OCI-LY1 (cell line): ENCODE measurements at regions not wholly inside any gene's neighbourhood (a gene's known extent, or its start where the extent isn't known, plus 50 kb on each side); places are given as distances from the start of the nearest gene placed in this dataset.

Source experiments
- H2AFZ ChIP-seq: fragments of 200-600 bp; sonication (generic), shearing (Covaris generic); 2 replicates; pipeline ENCODE4 v1.6.0; 2014; ENCODE audit warnings: antibody characterized with exemption, mild to moderate bottlenecking, low read length
- H3F3A ChIP-seq: fragments of 200-600 bp; sonication (generic), shearing (Covaris generic); 2 replicates; pipeline ENCODE4 v1.6.0; 2014; ENCODE audit warnings: mild to moderate bottlenecking, antibody characterized with exemption, low read length, moderate library complexity; ENCODE audit not compliant: insufficient read depth
- H3K27ac ChIP-seq: fragments of 200-600 bp; sonication (generic); 2 replicates; pipeline ENCODE4 v1.5.1; 2014; ENCODE audit warnings: low read length, mixed run types, mild to moderate bottlenecking, low read depth; ENCODE audit not compliant: poor library complexity, severe bottlenecking
- H3K27me3 ChIP-seq: fragments of 200-600 bp; sonication (generic); 2 replicates; pipeline ENCODE4 v1.6.0; 2014; ENCODE audit warnings: antibody characterized with exemption, mild to moderate bottlenecking, low read length, moderate library complexity; ENCODE audit not compliant: insufficient read depth
- H3K36me3 ChIP-seq: fragments of 200-600 bp; sonication (generic); 2 replicates; pipeline ENCODE4 v1.6.1; 2014; ENCODE audit warnings: mild to moderate bottlenecking, antibody characterized with exemption, low read length, moderate library complexity, mixed read lengths; ENCODE audit not compliant: insufficient read depth
- H3K4me1 ChIP-seq: fragments of 200-600 bp; sonication (generic); 2 replicates; pipeline ENCODE4 v1.5.1; 2014; ENCODE audit warnings: mild to moderate bottlenecking, low read length, moderate library complexity; ENCODE audit not compliant: insufficient read depth, severe bottlenecking
- H3K4me2 ChIP-seq: fragments of 200-600 bp; sonication (generic), shearing (Covaris generic); 2 replicates; pipeline ENCODE4 v1.6.1; 2014; ENCODE audit warnings: low read length
- H3K4me3 ChIP-seq: fragments of 200-600 bp; sonication (generic); 2 replicates; pipeline ENCODE4 v1.5.1; 2014; ENCODE audit warnings: low read length, low read depth, mild to moderate bottlenecking, mixed read lengths; ENCODE audit not compliant: poor library complexity, severe bottlenecking
- H3K79me2 ChIP-seq: fragments of 200-600 bp; shearing (Covaris generic); 2 replicates; pipeline ENCODE4 v1.6.1; 2016; ENCODE audit warnings: mixed run types, low read length, mixed read lengths; ENCODE audit not compliant: insufficient read depth
- H3K9ac ChIP-seq: fragments of 200-600 bp; sonication (generic), shearing (Covaris generic); 2 replicates; pipeline ENCODE4 v1.6.1; 2014; ENCODE audit warnings: mild to moderate bottlenecking, low read length, mixed read lengths
- H3K9me2 ChIP-seq: fragments of 200-600 bp; sonication (generic), shearing (Covaris generic); 2 replicates; pipeline ENCODE4 v1.6.1; 2014; ENCODE audit warnings: low read depth, mild to moderate bottlenecking, low read length, mixed read lengths
- H3K9me3 ChIP-seq: fragments of 200-600 bp; shearing (Covaris generic); 2 replicates; pipeline ENCODE4 v1.6.1; 2014; ENCODE audit warnings: low read length, mixed read lengths
- H4K20me1 ChIP-seq: fragments of 200-600 bp; sonication (generic), shearing (Covaris generic); 2 replicates; pipeline ENCODE4 v1.6.0; 2016; ENCODE audit warnings: mild to moderate bottlenecking, low read length; ENCODE audit not compliant: insufficient read depth
- EZH2 ChIP-seq: fragments of 200-600 bp; sonication (generic), shearing (Covaris generic); IDR thresholded peaks from 2 replicates; pipeline ENCODE4 v1.8.0; 2017; ENCODE audit warnings: borderline replicate concordance, mixed run types, mild to moderate bottlenecking, antibody characterized with exemption, low read length, moderate library complexity, mixed read lengths
- TF ChIP-seq, protein P1 (sequence below): fragments of 200-600 bp; sonication (generic), shearing (Covaris generic); IDR thresholded peaks from 2 replicates; pipeline ENCODE4 v1.5.1; 2017; ENCODE audit warnings: mild to moderate bottlenecking, antibody characterized with exemption, low read length, moderate library complexity, mixed read lengths

DNA sequence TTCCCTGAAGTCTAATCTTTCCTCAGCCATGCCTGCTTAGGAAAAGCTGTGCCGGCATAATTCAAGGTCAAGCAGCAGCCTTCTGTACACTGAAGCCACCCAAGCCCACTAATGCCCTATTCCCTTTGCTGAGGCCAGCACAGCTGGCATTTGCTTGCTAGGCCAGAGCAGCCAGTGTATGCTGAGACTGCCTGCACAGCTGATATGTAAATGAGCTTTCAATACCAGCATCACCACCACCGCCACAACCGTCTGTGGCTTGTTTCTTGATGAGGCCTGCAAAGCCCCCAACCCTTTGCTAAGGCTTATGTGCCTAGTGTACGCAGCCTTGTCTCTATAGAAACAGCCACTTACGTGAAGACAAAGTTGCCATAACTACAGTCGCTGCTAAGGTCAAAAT is 56.3 kb upstream of the TNRC6B start:
- Histone ChIP-seq H3K4me1 (peaks cover 22% of the 10 kb centered on the region), H3K4me2 (no peak overlapping the region; the same call in 1 of the 2 replicates), H2AFZ (no peak overlapping the region), H3K9me2 (no peaks in the 10 kb centered on the region), H3K36me3 (peaks cover 10% of the 10 kb centered on the region; the same call in 1 of the 2 replicates), H3K79me2 (no peaks in the 10 kb centered on the region), H3F3A (no peaks in the 10 kb centered on the region), H3K9ac (no peak overlapping the region; the same call in 1 of the 2 replicates), H3K4me3 (no peak overlapping the region), H3K9me3 (no peaks in the 10 kb centered on the region), H3K27me3 (no peaks in the 10 kb centered on the region), H3K27ac (peak overlapping the region; percentile 38), H4K20me1 (no peaks in the 10 kb centered on the region)
- no peak for TF ChIP-seq EZH2
- TF ChIP-seq, protein P1, sequence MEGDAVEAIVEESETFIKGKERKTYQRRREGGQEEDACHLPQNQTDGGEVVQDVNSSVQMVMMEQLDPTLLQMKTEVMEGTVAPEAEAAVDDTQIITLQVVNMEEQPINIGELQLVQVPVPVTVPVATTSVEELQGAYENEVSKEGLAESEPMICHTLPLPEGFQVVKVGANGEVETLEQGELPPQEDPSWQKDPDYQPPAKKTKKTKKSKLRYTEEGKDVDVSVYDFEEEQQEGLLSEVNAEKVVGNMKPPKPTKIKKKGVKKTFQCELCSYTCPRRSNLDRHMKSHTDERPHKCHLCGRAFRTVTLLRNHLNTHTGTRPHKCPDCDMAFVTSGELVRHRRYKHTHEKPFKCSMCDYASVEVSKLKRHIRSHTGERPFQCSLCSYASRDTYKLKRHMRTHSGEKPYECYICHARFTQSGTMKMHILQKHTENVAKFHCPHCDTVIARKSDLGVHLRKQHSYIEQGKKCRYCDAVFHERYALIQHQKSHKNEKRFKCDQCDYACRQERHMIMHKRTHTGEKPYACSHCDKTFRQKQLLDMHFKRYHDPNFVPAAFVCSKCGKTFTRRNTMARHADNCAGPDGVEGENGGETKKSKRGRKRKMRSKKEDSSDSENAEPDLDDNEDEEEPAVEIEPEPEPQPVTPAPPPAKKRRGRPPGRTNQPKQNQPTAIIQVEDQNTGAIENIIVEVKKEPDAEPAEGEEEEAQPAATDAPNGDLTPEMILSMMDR, result no peak

DNA sequence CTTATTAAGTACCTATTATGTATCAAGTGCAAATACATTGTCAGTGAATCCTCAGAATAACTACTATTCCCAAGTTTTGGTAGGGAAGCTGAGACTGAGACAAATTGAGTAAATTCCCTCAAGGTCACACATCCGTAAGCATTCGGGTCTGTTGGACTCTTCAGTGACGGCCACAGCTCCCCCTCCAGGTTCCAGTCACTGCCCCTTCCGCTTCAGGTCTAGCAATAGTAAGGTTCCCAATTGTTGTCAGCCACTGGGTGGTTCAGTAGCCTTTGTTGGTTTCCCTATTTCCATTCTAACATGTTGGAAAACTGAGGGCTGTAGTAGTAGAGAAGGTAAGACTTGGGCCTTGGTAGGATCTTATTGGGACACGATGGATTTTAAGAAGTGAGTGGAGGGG is 54.9 kb upstream of the TNRC6B start:
- TF ChIP-seq EZH2, result no peak
- TF ChIP-seq, protein P1, result no peak
- H4K20me1 ChIP-seq, result no peaks in the 10 kb centered on the region

DNA sequence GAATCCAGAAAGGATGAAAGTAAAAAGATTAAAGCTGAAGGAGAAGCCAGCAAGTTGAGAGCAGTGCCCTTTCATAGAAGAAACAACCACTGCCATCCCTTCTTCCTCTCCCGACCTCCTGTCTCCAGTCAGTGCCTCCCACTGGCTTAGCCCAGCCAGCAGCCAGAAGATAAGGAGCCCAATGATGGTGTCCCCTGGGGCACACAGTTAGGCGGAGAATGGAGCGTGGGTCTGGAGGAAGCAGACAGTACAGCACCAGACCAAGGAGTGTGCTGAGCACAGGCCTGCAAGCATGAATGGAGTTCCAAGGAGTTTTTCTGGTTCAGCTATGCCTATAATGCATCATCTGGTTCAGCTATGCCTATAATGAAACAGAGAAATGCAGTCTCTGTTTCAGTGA is 54.3 kb upstream of the TNRC6B start:
- Histone ChIP-seq H4K20me1 (no peaks in the 10 kb centered on the region), H3K9me2 (no peaks in the 10 kb centered on the region), H3K9me3 (no peaks in the 10 kb centered on the region), H3K4me3 (no peak overlapping the region), H3K79me2 (no peaks in the 10 kb centered on the region), H3K4me2 (no peak overlapping the region), H3K4me1 (peaks cover 19% of the 10 kb centered on the region), H3F3A (no peaks in the 10 kb centered on the region), H3K36me3 (peaks cover 24% of the 10 kb centered on the region), H3K27ac (no peak overlapping the region), H2AFZ (no peak overlapping the region), H3K9ac (no peak overlapping the region), H3K27me3 (no peaks in the 10 kb centered on the region)
- TF ChIP-seq, protein P1, result no peak
- no peak for TF ChIP-seq EZH2

More for the DNA sequence above, 54.9 kb upstream of the TNRC6B start:
- no peak overlapping the region for H2AFZ ChIP-seq
- no peak overlapping the region for H3K4me3 ChIP-seq
- no peak overlapping the region for H3K4me2 ChIP-seq
- no peak overlapping the region for H3K9ac ChIP-seq
- H3K27ac ChIP-seq, result no peak overlapping the region
- no peaks in the 10 kb centered on the region for H3F3A ChIP-seq
- no peaks in the 10 kb centered on the region for H3K27me3 ChIP-seq
- H3K9me2 ChIP-seq, result no peaks in the 10 kb centered on the region
- no peaks in the 10 kb centered on the region for H3K79me2 ChIP-seq
- H3K9me3 ChIP-seq, result no peaks in the 10 kb centered on the region
- H3K4me1 ChIP-seq, result peaks cover 18% of the 10 kb centered on the region
- H3K36me3 ChIP-seq, result peaks cover 18% of the 10 kb centered on the region
